HUES64 (cell line): ENCODE measurements at regions not wholly inside any gene's neighbourhood (a gene's known extent, or its start where the extent isn't known, plus 50 kb on each side); places are given as distances from the start of the nearest gene placed in this dataset.

ENCODE experiments used
- H3K27ac ChIP-seq: 2 replicates; pipeline ENCODE4 v1.7.0; 2013; ENCODE audit warnings: low read depth, low read length, inconsistent platforms
- H3K27me3 ChIP-seq: 2 replicates; pipeline ENCODE4 v1.6.1; 2013; ENCODE audit warnings: mild to moderate bottlenecking, low read length; ENCODE audit not compliant: insufficient read depth
- H3K36me3 ChIP-seq: 2 replicates; pipeline ENCODE4 v1.6.1; 2013; ENCODE audit warnings: mild to moderate bottlenecking, low read length; ENCODE audit not compliant: insufficient read depth
- H3K4me1 ChIP-seq: 2 replicates; pipeline ENCODE4 v1.6.1; 2013; ENCODE audit warnings: mild to moderate bottlenecking, low read length, moderate library complexity; ENCODE audit not compliant: insufficient read depth
- H3K4me3 ChIP-seq: 2 replicates; pipeline ENCODE4 v1.5.1; 2013; ENCODE audit warnings: mild to moderate bottlenecking, low read length, moderate library complexity
- H3K9ac ChIP-seq: 2 replicates; pipeline ENCODE4 v1.6.1; 2013; ENCODE audit warnings: mild to moderate bottlenecking, low read depth, low read length
- H3K9me3 ChIP-seq: 2 replicates; pipeline ENCODE4 v1.6.1; 2013; ENCODE audit warnings: low read depth, low read length; ENCODE audit not compliant: insufficient read depth
- WGBS: fragments of 150-250, 120-280 bp; methylation state at CpG from one replicate; pipeline ENCODE4 v1.1.7; 2013; ENCODE audit warnings: missing lambda C conversion rate; 5-methylcytosine and 5-hydroxymethylcytosine counted together

GRCh38 chr18:47407736-47408135 lies 156.3 kb upstream of the SKOR2 start:
- no peak overlapping the region for H3K9ac ChIP-seq
- H3K27ac ChIP-seq = no peak overlapping the region
- H3K9me3 ChIP-seq = no peaks in the 10 kb centered on the region
- no peaks in the 10 kb centered on the region for H3K36me3 ChIP-seq
- H3K4me1 ChIP-seq = no peaks in the 10 kb centered on the region
- H3K27me3 ChIP-seq = no peaks in the 10 kb centered on the region
- no peak overlapping the region for H3K4me3 ChIP-seq
- WGBS = 89% methylated on average over 2 of the region's 2 CpGs

GRCh38 chr18:47404845-47405244 lies 153.4 kb upstream of the SKOR2 start:
- Histone ChIP-seq H3K9me3 (no peaks in the 10 kb centered on the region), H3K4me3 (no peak overlapping the region), H3K27ac (no peak overlapping the region), H3K36me3 (no peaks in the 10 kb centered on the region), H3K27me3 (no peaks in the 10 kb centered on the region), H3K9ac (no peak overlapping the region), H3K4me1 (no peaks in the 10 kb centered on the region)
- 46% methylated on average over 3 of the region's 3 CpGs for WGBS

- Histone ChIP-seq H3K9me3 (no peaks in the 10 kb centered on the region), H3K4me3 (no peak overlapping the region), H3K9ac (no peak overlapping the region), H3K36me3 (no peaks in the 10 kb centered on the region), H3K27ac (no peak overlapping the region), H3K27me3 (no peaks in the 10 kb centered on the region), H3K4me1 (no peaks in the 10 kb centered on the region)
- WGBS = 100% methylated on average over 3 of the region's 3 CpGs
These were observed 152.5 kb upstream of the SKOR2 start for GRCh38 chr18:47403949-47404348.

GRCh38 chr18:47403317-47403716 lies 151.9 kb upstream of the SKOR2 start:
- Histone ChIP-seq H3K27me3 (no peaks in the 10 kb centered on the region), H3K4me1 (no peaks in the 10 kb centered on the region), H3K4me3 (no peak overlapping the region), H3K9ac (no peak overlapping the region), H3K27ac (no peak overlapping the region), H3K9me3 (no peaks in the 10 kb centered on the region), H3K36me3 (no peaks in the 10 kb centered on the region)
- 88% methylated on average over 8 of the region's 8 CpGs for WGBS

GRCh38 chr18:47399475-47399874 lies 148.0 kb upstream of the SKOR2 start:
- no peak overlapping the region for H3K9ac ChIP-seq
- no peaks in the 10 kb centered on the region for H3K27me3 ChIP-seq
- no peaks in the 10 kb centered on the region for H3K36me3 ChIP-seq
- H3K4me1 ChIP-seq = no peaks in the 10 kb centered on the region
- no peak overlapping the region for H3K4me3 ChIP-seq
- 83% methylated on average over 1 of the region's 1 CpG for WGBS
- H3K27ac ChIP-seq = no peak overlapping the region
- no peaks in the 10 kb centered on the region for H3K9me3 ChIP-seq

GRCh38 chr18:47397671-47398319 lies 146.3 kb upstream of the SKOR2 start:
- 29% methylated on average over 9 of the region's 9 CpGs for WGBS
- Histone ChIP-seq H3K27ac (no peak overlapping the region), H3K4me3 (no peak overlapping the region), H3K9me3 (no peaks in the 10 kb centered on the region), H3K4me1 (no peaks in the 10 kb centered on the region), H3K27me3 (no peaks in the 10 kb centered on the region), H3K9ac (no peak overlapping the region), H3K36me3 (no peaks in the 10 kb centered on the region)

- no peaks in the 10 kb centered on the region for H3K27me3 ChIP-seq
- 100% methylated on average over 1 of the region's 1 CpG for WGBS
- H3K4me3 ChIP-seq = no peak overlapping the region
- H3K27ac ChIP-seq = no peak overlapping the region
- no peaks in the 10 kb centered on the region for H3K9me3 ChIP-seq
- no peak overlapping the region for H3K9ac ChIP-seq
- no peaks in the 10 kb centered on the region for H3K4me1 ChIP-seq
- no peaks in the 10 kb centered on the region for H3K36me3 ChIP-seq
These were observed 140.2 kb upstream of the SKOR2 start for GRCh38 chr18:47391665-47392064.

GRCh38 chr18:47390410-47391024 lies 139.1 kb upstream of the SKOR2 start:
- H3K36me3 ChIP-seq = no peaks in the 10 kb centered on the region
- H3K9me3 ChIP-seq = no peaks in the 10 kb centered on the region
- H3K4me3 ChIP-seq = no peak overlapping the region
- WGBS = 97% methylated on average over 3 of the region's 3 CpGs
- H3K9ac ChIP-seq = no peak overlapping the region
- no peaks in the 10 kb centered on the region for H3K4me1 ChIP-seq
- no peaks in the 10 kb centered on the region for H3K27me3 ChIP-seq
- H3K27ac ChIP-seq = no peak overlapping the region

GRCh38 chr18:47389210-47389609 lies 137.8 kb upstream of the SKOR2 start:
- H3K9me3 ChIP-seq = no peaks in the 10 kb centered on the region
- H3K4me1 ChIP-seq = no peaks in the 10 kb centered on the region
- H3K27ac ChIP-seq = no peak overlapping the region
- H3K9ac ChIP-seq = no peak overlapping the region
- 84% methylated on average over 2 of the region's 2 CpGs for WGBS
- no peaks in the 10 kb centered on the region for H3K36me3 ChIP-seq
- no peaks in the 10 kb centered on the region for H3K27me3 ChIP-seq
- H3K4me3 ChIP-seq = no peak overlapping the region

- H3K9me3 ChIP-seq = no peaks in the 10 kb centered on the region
- H3K36me3 ChIP-seq = no peaks in the 10 kb centered on the region
- H3K4me3 ChIP-seq = no peak overlapping the region
- H3K4me1 ChIP-seq = no peaks in the 10 kb centered on the region
- no peak overlapping the region for H3K9ac ChIP-seq
- H3K27ac ChIP-seq = no peak overlapping the region
- no peaks in the 10 kb centered on the region for H3K27me3 ChIP-seq
These were observed 136.4 kb upstream of the SKOR2 start for GRCh38 chr18:47387864-47388263.

- H3K27ac ChIP-seq = no peak overlapping the region
- H3K4me3 ChIP-seq = no peak overlapping the region
- no peaks in the 10 kb centered on the region for H3K4me1 ChIP-seq
- no peak overlapping the region for H3K9ac ChIP-seq
- no peaks in the 10 kb centered on the region for H3K9me3 ChIP-seq
- no peaks in the 10 kb centered on the region for H3K36me3 ChIP-seq
- 85% methylated on average over 1 of the region's 1 CpG for WGBS
- H3K27me3 ChIP-seq = no peaks in the 10 kb centered on the region
These were observed 132.3 kb upstream of the SKOR2 start for GRCh38 chr18:47383729-47384128.
